Right lobe of liver (tissue), 4 donors: ENCODE measurements at regions not wholly inside any gene's neighbourhood (a gene's known extent, or its start where the extent isn't known, plus 50 kb on each side); places are given as distances from the start of the nearest gene placed in this dataset.

Experiments used
- POLR2A ChIP-seq: fragments of 450-650 bp; IDR thresholded peaks from one replicate; pipeline ENCODE4 v1.6.1; 2017; ENCODE audit warnings: antibody characterized with exemption, mild to moderate bottlenecking
- TF ChIP-seq, protein P1 (sequence below), 4 donors: fragments of 200-600 bp in 3 of 4; fragments of 450-650 bp in 1 of 4; IDR thresholded peaks; one replicate each; pipeline versions ENCODE4 v1.5.1 to v1.8.0; 2016 to 2022; ENCODE audit warnings: antibody characterized with exemption in 4 of 4, mild to moderate bottlenecking in 2 of 4
- donor health status: DM: no; HTN: no; CAD: no.
- donor health status: DM: no; HTN: no; CAD: no.
- donor health status: DM: no; HTN: yes; CAD: no.

DNA sequence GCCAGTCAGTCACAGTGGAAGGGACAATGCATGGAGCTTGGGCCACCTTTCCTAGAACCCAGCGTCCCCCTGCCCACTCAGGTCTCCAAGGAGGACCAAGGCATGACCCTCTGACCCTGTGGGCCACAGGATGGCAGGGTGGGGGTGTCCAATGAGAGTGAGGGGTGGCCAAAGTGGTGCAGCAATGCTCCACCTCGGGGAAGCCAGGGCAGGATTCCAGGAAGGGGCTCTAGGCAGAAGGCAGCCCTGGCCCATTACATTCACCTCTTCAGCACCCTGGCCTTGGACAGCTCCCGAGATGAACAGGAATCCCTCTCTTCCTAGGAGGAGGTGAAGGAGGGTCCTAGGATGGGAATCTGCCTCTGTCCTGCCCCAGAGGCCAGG is 597.5 kb downstream of the BRD1 start:
- TF ChIP-seq, protein P1, sequence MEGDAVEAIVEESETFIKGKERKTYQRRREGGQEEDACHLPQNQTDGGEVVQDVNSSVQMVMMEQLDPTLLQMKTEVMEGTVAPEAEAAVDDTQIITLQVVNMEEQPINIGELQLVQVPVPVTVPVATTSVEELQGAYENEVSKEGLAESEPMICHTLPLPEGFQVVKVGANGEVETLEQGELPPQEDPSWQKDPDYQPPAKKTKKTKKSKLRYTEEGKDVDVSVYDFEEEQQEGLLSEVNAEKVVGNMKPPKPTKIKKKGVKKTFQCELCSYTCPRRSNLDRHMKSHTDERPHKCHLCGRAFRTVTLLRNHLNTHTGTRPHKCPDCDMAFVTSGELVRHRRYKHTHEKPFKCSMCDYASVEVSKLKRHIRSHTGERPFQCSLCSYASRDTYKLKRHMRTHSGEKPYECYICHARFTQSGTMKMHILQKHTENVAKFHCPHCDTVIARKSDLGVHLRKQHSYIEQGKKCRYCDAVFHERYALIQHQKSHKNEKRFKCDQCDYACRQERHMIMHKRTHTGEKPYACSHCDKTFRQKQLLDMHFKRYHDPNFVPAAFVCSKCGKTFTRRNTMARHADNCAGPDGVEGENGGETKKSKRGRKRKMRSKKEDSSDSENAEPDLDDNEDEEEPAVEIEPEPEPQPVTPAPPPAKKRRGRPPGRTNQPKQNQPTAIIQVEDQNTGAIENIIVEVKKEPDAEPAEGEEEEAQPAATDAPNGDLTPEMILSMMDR (IDR thresholded peaks at IDR 0.05), result no peak
- TF ChIP-seq POLR2A, result no peak
